ENCODE measurements at regions not wholly inside any gene's neighbourhood (a gene's known extent, or its start where the extent isn't known, plus 50 kb on each side); places are given as distances from the start of the nearest gene placed in this dataset.
A peak's percentile ranks its signal among the peaks of the same experiment; 100 is the strongest.

DNA sequence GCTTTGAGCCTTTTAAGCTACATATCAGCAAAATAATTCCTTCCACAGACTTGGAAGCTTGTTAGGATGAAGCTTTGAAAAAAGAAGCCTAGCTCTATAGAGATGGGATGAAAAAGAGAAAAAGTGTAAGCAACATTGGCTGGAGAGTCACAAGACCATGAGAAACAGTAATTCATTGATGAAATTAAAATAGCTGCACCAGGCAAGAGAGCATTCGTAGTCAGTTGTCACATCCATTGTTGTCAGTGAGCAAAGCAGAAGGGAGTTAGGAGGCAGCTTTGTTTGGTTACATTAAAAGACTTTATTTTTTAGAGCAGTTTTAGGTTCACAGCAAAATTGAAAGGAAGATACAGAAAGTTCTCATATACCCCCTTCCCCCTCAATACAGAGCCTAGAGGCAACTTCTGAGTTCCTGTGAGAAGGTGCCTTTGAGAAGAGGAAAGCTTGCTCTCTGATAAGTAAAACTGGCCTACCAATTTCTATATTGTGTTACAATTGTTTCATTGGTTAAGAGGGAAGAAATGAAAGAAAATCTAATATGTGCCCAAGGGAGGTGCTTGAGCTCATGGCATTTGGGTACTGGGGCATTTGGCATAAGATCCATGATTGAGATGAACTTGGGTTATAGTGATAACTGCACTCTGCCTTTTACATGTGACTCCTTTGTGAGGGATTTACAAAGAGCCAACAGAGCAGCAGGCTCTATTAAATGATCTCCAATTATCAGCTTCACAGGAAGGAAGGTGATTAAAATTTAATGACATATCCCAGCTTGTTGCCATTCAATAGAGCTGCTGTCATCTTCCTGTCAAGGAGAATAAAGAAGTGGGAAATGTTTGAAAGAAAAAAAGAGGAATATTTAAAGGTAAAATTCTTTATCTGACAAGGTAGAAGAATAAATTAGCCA, 361.3 kb upstream of the TMTC1 start:
- DNase-seq (ENCODE audit: low spot score) = no peak
- no peak for TF ChIP-seq CTCF (IDR thresholded peaks at IDR 0.05)
- Mint-ChIP-seq H3K36me3 (ENCODE audit: low read depth) (no peaks in the 10 kb centered on the region), H3K27ac (ENCODE audit: unreplicated experiment) (peak overlapping the region; percentile 70), H3K27me3 (ENCODE audit: low read depth) (no peaks in the 10 kb centered on the region), H3K9me3 (ENCODE audit: low read depth) (peaks cover 3% of the 10 kb centered on the region), H3K4me1 (ENCODE audit: low read depth) (peaks cover 31% of the 10 kb centered on the region), H3K4me3 (ENCODE audit: unreplicated experiment) (no peak overlapping the region)

DNA sequence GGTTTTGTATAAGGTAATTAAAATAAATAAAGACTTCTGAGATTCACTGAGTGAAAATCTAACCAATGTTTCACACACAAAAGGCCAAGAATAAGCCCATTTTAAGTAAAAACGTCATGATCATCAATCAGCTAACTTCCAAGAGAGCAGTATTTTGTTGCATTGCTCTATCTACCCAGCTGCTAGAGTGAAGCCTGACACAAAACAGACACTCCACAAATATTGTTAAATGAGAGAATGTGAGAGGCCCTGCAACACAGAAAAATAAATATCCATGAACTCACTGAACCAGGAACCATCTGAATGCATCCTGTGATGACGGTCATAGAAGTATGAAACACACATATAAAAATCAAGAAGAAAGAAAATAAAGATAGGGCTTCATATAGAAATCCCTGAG, 358.6 kb upstream of the TMTC1 start:
- no peak overlapping the region for H3K27ac Mint-ChIP-seq (ENCODE audit: unreplicated experiment)
- H3K4me3 Mint-ChIP-seq (ENCODE audit: unreplicated experiment) = no peak overlapping the region
- H3K27me3 Mint-ChIP-seq (ENCODE audit: low read depth) = no peaks in the 10 kb centered on the region
- no peak for DNase-seq (ENCODE audit: low spot score)
- H3K36me3 Mint-ChIP-seq (ENCODE audit: low read depth) = no peaks in the 10 kb centered on the region
- H3K4me1 Mint-ChIP-seq (ENCODE audit: low read depth) = peaks cover 43% of the 10 kb centered on the region
- no peak for TF ChIP-seq CTCF (IDR thresholded peaks at IDR 0.05)
- peaks cover 7% of the 10 kb centered on the region for H3K9me3 Mint-ChIP-seq (ENCODE audit: low read depth)

- DNase-seq (ENCODE audit: low spot score) = no peak
- Mint-ChIP-seq H3K4me1 (ENCODE audit: low read depth) (peaks cover 37% of the 10 kb centered on the region), H3K27ac (ENCODE audit: unreplicated experiment) (peak overlapping the region; percentile 84)
These were observed 354.7 kb upstream of the TMTC1 start for GRCh38 chr12:30138483-30138882.

GRCh38 chr12:30136696-30137095, 353.0 kb upstream of the TMTC1 start:
- peaks cover 33% of the 10 kb centered on the region for H3K4me1 Mint-ChIP-seq (ENCODE audit: low read depth)
- H3K27me3 Mint-ChIP-seq (ENCODE audit: low read depth) = no peaks in the 10 kb centered on the region
- H3K4me3 Mint-ChIP-seq (ENCODE audit: unreplicated experiment) = no peak overlapping the region
- peaks cover 7% of the 10 kb centered on the region for H3K9me3 Mint-ChIP-seq (ENCODE audit: low read depth)
- TF ChIP-seq CTCF (IDR thresholded peaks at IDR 0.05) = no peak
- peak overlapping the region; percentile 65 for H3K27ac Mint-ChIP-seq (ENCODE audit: unreplicated experiment)
- no peaks in the 10 kb centered on the region for H3K36me3 Mint-ChIP-seq (ENCODE audit: low read depth)
- no peak for DNase-seq (ENCODE audit: low spot score)

More at GRCh38 chr12:30138483-30138882, 354.7 kb upstream of the TMTC1 start:
- TF ChIP-seq CTCF (IDR thresholded peaks at IDR 0.05) = no peak
- Mint-ChIP-seq H3K4me3 (ENCODE audit: unreplicated experiment) (no peak overlapping the region), H3K36me3 (ENCODE audit: low read depth) (no peaks in the 10 kb centered on the region), H3K27me3 (ENCODE audit: low read depth) (no peaks in the 10 kb centered on the region), H3K9me3 (ENCODE audit: low read depth) (peaks cover 7% of the 10 kb centered on the region)

GRCh38 chr12:30135776-30136175, 352.0 kb upstream of the TMTC1 start:
- Mint-ChIP-seq H3K27ac (ENCODE audit: unreplicated experiment) (peak overlapping the region; percentile 80), H3K36me3 (ENCODE audit: low read depth) (no peaks in the 10 kb centered on the region), H3K27me3 (ENCODE audit: low read depth) (no peaks in the 10 kb centered on the region), H3K9me3 (ENCODE audit: low read depth) (peaks cover 7% of the 10 kb centered on the region), H3K4me1 (ENCODE audit: low read depth) (peaks cover 30% of the 10 kb centered on the region), H3K4me3 (ENCODE audit: unreplicated experiment) (no peak overlapping the region)
- no peak for DNase-seq (ENCODE audit: low spot score)
- no peak for TF ChIP-seq CTCF (IDR thresholded peaks at IDR 0.05)
